ENCODE measurements at regions not wholly inside any gene's neighbourhood (a gene's known extent, or its start where the extent isn't known, plus 50 kb on each side); places are given as distances from the start of the nearest gene placed in this dataset.
"Not testable (repeated sequence)": the region's sequence is repeated elsewhere in the genome, so short reads cannot be mapped to it uniquely, and the experiment has no call there.

DNA sequence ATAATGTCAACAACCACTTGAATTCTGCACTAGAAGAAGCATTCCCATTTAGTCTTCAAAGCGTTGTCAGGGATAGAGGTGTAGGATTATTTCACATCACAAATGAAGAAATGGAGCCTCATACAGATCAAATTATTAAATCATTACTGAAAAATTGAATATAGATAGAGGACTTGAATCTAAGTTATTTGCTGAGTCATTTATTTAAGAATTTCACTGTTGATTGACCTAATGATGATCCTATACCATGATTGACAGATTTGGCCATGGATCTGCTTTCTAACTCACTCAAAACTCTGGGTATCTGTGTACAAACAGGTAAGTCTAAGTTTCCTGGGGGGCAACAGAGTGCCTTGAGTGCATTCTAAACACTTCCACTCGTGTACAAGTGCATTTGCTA lies 215.9 kb downstream of the BTBD3 start:
- TF ChIP-seq GLIS3 (CRISPR knock-in tag; IDR thresholded peaks at IDR 0.05) (no peak), ESRRG (CRISPR knock-in tag; IDR thresholded peaks at IDR 0.05) (no peak), ZFP30 (CRISPR knock-in tag; IDR thresholded peaks at IDR 0.05) (no peak), SNAI2 (CRISPR knock-in tag; IDR thresholded peaks at IDR 0.05) (no peak), ZFP3 (CRISPR knock-in tag; IDR thresholded peaks at IDR 0.05) (no peak), RARB (CRISPR knock-in tag; IDR thresholded peaks at IDR 0.05) (no peak), OSR1 (CRISPR knock-in tag; IDR thresholded peaks at IDR 0.05) (no peak), ZNF8 (CRISPR knock-in tag; IDR thresholded peaks at IDR 0.05) (no peak), TOX (CRISPR knock-in tag; IDR thresholded peaks at IDR 0.05; ENCODE audit: borderline replicate concordance) (no peak), BACH2 (CRISPR knock-in tag; IDR thresholded peaks at IDR 0.05; ENCODE audit: borderline replicate concordance) (no peak)
- TF ChIP-seq, protein P1, sequence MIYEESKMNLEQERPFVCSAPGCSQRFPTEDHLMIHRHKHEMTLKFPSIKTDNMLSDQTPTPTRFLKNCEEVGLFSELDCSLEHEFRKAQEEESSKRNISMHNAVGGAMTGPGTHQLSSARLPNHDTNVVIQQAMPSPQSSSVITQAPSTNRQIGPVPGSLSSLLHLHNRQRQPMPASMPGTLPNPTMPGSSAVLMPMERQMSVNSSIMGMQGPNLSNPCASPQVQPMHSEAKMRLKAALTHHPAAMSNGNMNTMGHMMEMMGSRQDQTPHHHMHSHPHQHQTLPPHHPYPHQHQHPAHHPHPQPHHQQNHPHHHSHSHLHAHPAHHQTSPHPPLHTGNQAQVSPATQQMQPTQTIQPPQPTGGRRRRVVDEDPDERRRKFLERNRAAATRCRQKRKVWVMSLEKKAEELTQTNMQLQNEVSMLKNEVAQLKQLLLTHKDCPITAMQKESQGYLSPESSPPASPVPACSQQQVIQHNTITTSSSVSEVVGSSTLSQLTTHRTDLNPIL (CRISPR knock-in tag; IDR thresholded peaks at IDR 0.05; ENCODE audit: low read depth), result no peak
- TF ChIP-seq, protein P2, sequence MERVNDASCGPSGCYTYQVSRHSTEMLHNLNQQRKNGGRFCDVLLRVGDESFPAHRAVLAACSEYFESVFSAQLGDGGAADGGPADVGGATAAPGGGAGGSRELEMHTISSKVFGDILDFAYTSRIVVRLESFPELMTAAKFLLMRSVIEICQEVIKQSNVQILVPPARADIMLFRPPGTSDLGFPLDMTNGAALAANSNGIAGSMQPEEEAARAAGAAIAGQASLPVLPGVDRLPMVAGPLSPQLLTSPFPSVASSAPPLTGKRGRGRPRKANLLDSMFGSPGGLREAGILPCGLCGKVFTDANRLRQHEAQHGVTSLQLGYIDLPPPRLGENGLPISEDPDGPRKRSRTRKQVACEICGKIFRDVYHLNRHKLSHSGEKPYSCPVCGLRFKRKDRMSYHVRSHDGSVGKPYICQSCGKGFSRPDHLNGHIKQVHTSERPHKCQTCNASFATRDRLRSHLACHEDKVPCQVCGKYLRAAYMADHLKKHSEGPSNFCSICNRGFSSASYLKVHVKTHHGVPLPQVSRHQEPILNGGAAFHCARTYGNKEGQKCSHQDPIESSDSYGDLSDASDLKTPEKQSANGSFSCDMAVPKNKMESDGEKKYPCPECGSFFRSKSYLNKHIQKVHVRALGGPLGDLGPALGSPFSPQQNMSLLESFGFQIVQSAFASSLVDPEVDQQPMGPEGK (CRISPR knock-in tag; IDR thresholded peaks at IDR 0.05; ENCODE audit: borderline replicate concordance), result no peak
- TF ChIP-seq, protein P3, sequence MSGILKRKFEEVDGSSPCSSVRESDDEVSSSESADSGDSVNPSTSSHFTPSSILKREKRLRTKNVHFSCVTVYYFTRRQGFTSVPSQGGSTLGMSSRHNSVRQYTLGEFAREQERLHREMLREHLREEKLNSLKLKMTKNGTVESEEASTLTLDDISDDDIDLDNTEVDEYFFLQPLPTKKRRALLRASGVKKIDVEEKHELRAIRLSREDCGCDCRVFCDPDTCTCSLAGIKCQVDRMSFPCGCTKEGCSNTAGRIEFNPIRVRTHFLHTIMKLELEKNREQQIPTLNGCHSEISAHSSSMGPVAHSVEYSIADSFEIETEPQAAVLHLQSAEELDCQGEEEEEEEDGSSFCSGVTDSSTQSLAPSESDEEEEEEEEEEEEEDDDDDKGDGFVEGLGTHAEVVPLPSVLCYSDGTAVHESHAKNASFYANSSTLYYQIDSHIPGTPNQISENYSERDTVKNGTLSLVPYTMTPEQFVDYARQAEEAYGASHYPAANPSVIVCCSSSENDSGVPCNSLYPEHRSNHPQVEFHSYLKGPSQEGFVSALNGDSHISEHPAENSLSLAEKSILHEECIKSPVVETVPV (CRISPR knock-in tag; IDR thresholded peaks at IDR 0.05), result no peak
- TF ChIP-seq, protein P4, sequence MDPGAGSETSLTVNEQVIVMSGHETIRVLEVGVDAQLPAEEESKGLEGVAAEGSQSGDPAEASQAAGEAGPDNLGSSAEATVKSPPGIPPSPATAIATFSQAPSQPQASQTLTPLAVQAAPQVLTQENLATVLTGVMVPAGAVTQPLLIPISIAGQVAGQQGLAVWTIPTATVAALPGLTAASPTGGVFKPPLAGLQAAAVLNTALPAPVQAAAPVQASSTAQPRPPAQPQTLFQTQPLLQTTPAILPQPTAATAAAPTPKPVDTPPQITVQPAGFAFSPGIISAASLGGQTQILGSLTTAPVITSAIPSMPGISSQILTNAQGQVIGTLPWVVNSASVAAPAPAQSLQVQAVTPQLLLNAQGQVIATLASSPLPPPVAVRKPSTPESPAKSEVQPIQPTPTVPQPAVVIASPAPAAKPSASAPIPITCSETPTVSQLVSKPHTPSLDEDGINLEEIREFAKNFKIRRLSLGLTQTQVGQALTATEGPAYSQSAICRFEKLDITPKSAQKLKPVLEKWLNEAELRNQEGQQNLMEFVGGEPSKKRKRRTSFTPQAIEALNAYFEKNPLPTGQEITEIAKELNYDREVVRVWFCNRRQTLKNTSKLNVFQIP (CRISPR knock-in tag; IDR thresholded peaks at IDR 0.05; ENCODE audit: borderline replicate concordance, low read depth), result no peak
- TF ChIP-seq, protein P5, sequence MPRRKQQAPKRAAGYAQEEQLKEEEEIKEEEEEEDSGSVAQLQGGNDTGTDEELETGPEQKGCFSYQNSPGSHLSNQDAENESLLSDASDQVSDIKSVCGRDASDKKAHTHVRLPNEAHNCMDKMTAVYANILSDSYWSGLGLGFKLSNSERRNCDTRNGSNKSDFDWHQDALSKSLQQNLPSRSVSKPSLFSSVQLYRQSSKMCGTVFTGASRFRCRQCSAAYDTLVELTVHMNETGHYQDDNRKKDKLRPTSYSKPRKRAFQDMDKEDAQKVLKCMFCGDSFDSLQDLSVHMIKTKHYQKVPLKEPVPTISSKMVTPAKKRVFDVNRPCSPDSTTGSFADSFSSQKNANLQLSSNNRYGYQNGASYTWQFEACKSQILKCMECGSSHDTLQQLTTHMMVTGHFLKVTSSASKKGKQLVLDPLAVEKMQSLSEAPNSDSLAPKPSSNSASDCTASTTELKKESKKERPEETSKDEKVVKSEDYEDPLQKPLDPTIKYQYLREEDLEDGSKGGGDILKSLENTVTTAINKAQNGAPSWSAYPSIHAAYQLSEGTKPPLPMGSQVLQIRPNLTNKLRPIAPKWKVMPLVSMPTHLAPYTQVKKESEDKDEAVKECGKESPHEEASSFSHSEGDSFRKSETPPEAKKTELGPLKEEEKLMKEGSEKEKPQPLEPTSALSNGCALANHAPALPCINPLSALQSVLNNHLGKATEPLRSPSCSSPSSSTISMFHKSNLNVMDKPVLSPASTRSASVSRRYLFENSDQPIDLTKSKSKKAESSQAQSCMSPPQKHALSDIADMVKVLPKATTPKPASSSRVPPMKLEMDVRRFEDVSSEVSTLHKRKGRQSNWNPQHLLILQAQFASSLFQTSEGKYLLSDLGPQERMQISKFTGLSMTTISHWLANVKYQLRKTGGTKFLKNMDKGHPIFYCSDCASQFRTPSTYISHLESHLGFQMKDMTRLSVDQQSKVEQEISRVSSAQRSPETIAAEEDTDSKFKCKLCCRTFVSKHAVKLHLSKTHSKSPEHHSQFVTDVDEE (CRISPR knock-in tag; IDR thresholded peaks at IDR 0.05), result no peak

DNA sequence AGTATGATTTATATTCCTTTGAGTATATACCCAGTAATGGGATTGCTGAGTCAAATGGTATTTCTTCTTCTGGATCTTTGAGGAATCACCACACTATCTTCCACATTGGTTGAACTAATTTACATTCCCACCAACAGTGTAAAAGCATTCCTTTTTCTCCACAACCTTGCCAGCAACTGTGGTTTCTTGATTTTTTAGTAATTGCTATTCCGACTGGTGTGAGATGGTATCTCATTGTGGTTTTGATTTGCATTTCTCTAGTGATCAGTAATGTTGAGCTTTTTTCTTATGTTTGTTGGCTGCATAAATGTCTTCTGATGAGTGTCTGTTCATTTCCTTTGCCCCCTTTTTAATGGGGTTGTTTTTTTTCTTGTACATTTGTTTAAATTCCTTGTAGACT lies 228.3 kb downstream of the BTBD3 start:
- ATAC-seq, result not testable (repeated sequence)

More for the DNA sequence above, 215.9 kb downstream of the BTBD3 start:
- no peak for ATAC-seq

DNA sequence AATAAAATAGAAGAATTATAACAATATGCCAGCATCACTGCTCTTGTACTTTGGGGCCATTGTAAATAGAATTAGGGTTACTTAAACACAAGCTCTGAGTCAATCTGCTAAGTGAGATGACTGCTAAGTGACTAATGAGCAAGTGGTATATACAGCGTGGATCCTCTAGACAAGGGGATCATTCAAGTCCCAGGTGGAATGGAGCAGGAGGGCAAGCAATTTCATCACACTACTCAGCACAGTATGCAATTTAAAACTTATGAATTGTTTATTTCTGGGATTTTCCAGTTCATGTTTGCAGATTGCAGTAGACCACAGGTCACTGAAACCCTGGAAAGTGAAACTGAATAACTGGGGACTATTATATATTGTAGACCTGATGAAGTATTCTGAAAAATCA lies 235.3 kb downstream of the BTBD3 start:
- TF ChIP-seq, protein P5 (CRISPR knock-in tag; IDR thresholded peaks at IDR 0.05), result no peak
- TF ChIP-seq ZNF565 (CRISPR knock-in tag; conservative IDR thresholded peaks at IDR 0.05; ENCODE audit: low read depth) (no peak), GLIS3 (CRISPR knock-in tag; IDR thresholded peaks at IDR 0.05) (no peak), ESRRG (CRISPR knock-in tag; IDR thresholded peaks at IDR 0.05) (no peak), CSDC2 (CRISPR knock-in tag; IDR thresholded peaks at IDR 0.05) (no peak), OSR1 (CRISPR knock-in tag; IDR thresholded peaks at IDR 0.05) (no peak), ZNF70 (CRISPR knock-in tag; IDR thresholded peaks at IDR 0.05) (no peak)
- TF ChIP-seq, protein P4 (CRISPR knock-in tag; IDR thresholded peaks at IDR 0.05; ENCODE audit: borderline replicate concordance, low read depth), result no peak
- TF ChIP-seq, protein P3 (CRISPR knock-in tag; IDR thresholded peaks at IDR 0.05), result no peak
- ATAC-seq, result no peak
